Activated CD8-positive, alpha-beta T cell treated with anti-CD3 and anti-CD28 coated beads for 36 hours (primary cell): ENCODE measurements at regions not wholly inside any gene's neighbourhood (a gene's known extent, or its start where the extent isn't known, plus 50 kb on each side); places are given as distances from the start of the nearest gene placed in this dataset.

Experiments used
- ATAC-seq: fragments of 200-7000 bp; cut with Tn5 transposase; one replicate; pipeline ENCODE4 v1.10.0; 2021; ENCODE audit warnings: mild to moderate bottlenecking, moderate library complexity
- CTCF ChIA-PET: fragments of 350-600 bp; sonication (Branson Sonifier 250); formaldehyde crosslinking; loops from one replicate; lab custom pipeline; 2021; ENCODE audit warnings: antibody characterized with exemption; lab: Charles Lee
- POLR2A ChIA-PET: fragments of 350-600 bp; sonication (Branson Sonifier 250); formaldehyde crosslinking; loops from one replicate; lab custom pipeline; 2021; ENCODE audit warnings: antibody characterized with exemption; lab: Charles Lee
- DNase-seq: peaks from one replicate; pipeline ENCODE4 v3.0.0-alpha.2; 2020
- H3K27ac Mint-ChIP-seq: one replicate; pipeline ENCODE4 v1.8.0; 2021; ENCODE audit warnings: mild to moderate bottlenecking, mixed read lengths
- H3K27me3 Mint-ChIP-seq: one replicate; pipeline ENCODE4 v1.8.0; 2021; ENCODE audit warnings: mixed read lengths
- H3K36me3 Mint-ChIP-seq: one replicate; pipeline ENCODE4 v1.8.0; 2021; ENCODE audit warnings: low read depth, mixed read lengths
- H3K4me1 Mint-ChIP-seq: one replicate; pipeline ENCODE4 v1.8.0; 2021; ENCODE audit warnings: low read depth, mixed read lengths
- H3K4me3 Mint-ChIP-seq: one replicate; pipeline ENCODE4 v1.8.0; 2021; ENCODE audit warnings: mild to moderate bottlenecking, moderate library complexity, mixed read lengths
- H3K9me3 Mint-ChIP-seq: one replicate; pipeline ENCODE4 v1.8.0; 2021; ENCODE audit warnings: mixed read lengths
- CTCF ChIP-seq: fragments of 200-600 bp; IDR thresholded peaks from one replicate; pipeline ENCODE4 v1.8.0; 2022; ENCODE audit warnings: antibody characterized with exemption, mild to moderate bottlenecking
- intact Hi-C: fragments of 100-400 bp; cut with micrococcal nuclease; formaldehyde crosslinking; loops from one replicate; pipeline ENCODE4 v1.10.0; 2022

GRCh38 chr6:90446164-90446563 is 140.7 kb downstream of the MAP3K7 start:
- POLR2A ChIA-PET, result interaction anchor here (0.5 to 1.3 kb wide), 6 partner anchors 10 to 27 kb away, joined by 3 to 7 read pairs (median 4); no protein-coding TSS in a partner anchor
- ATAC-seq (no peak), DNase-seq (no peak)
- Mint-ChIP-seq H3K4me1 (peaks cover 36% of the 10 kb centered on the region), H3K27ac (peak overlapping the region; percentile 91), H3K36me3 (no peaks in the 10 kb centered on the region), H3K27me3 (no peaks in the 10 kb centered on the region), H3K9me3 (peaks cover 1% of the 10 kb centered on the region), H3K4me3 (no peak overlapping the region)
- no peak for TF ChIP-seq CTCF
- CTCF ChIA-PET, result interaction anchor here (1.6 kb wide), 1 partner anchor 28 kb away, joined by 4 read pairs; no protein-coding TSS in a partner anchor
- intact Hi-C loops, result no loop called here

- Mint-ChIP-seq H3K27ac (peak overlapping the region; percentile 91), H3K9me3 (peaks cover 1% of the 10 kb centered on the region), H3K27me3 (no peaks in the 10 kb centered on the region), H3K4me3 (peak overlapping the region; percentile 25), H3K36me3 (no peaks in the 10 kb centered on the region), H3K4me1 (peaks cover 38% of the 10 kb centered on the region)
- intact Hi-C loops, result loop anchor here (1.0 kb wide), 1 partner anchor 47 kb away; no protein-coding TSS in a partner anchor
- TF ChIP-seq CTCF, result no peak
- DNase-seq (peak; percentile 68), ATAC-seq (peak; percentile 88)
- ChIA-PET POLR2A (interaction anchor here (0.6 to 1.3 kb wide), 4 partner anchors 10 to 26 kb away, joined by 3 to 7 read pairs (median 4); no protein-coding TSS in a partner anchor), CTCF (interaction anchor here (1.6 kb wide), 1 partner anchor 29 kb away, joined by 4 read pairs; no protein-coding TSS in a partner anchor)
Measured at GRCh38 chr6:90445533-90446108, 141.3 kb downstream of the MAP3K7 start.

- H3K27me3 Mint-ChIP-seq, result no peaks in the 10 kb centered on the region
- no peak overlapping the region for H3K4me3 Mint-ChIP-seq
- no peaks in the 10 kb centered on the region for H3K36me3 Mint-ChIP-seq
- H3K4me1 Mint-ChIP-seq, result peaks cover 40% of the 10 kb centered on the region
- H3K9me3 Mint-ChIP-seq, result peaks cover 1% of the 10 kb centered on the region
- ATAC-seq (peak; percentile 27), DNase-seq (no peak)
- POLR2A ChIA-PET, result interaction anchor here (0.7 to 1.3 kb wide), 6 partner anchors 11 to 62 kb away, joined by 3 read pairs; no protein-coding TSS in a partner anchor
- CTCF ChIA-PET, result interaction anchor here (0.6 to 2.7 kb wide), 8 partner anchors 11 to 51 kb away, joined by 3 to 9 read pairs (median 4); no protein-coding TSS in a partner anchor
- H3K27ac Mint-ChIP-seq, result peak overlapping the region; percentile 91
- intact Hi-C loops, result no loop called here
- no peak for TF ChIP-seq CTCF
Measured at GRCh38 chr6:90444160-90444714, 142.6 kb downstream of the MAP3K7 start.

- Mint-ChIP-seq H3K4me1 (peaks cover 40% of the 10 kb centered on the region), H3K27me3 (no peaks in the 10 kb centered on the region), H3K27ac (no peak overlapping the region), H3K9me3 (peaks cover 1% of the 10 kb centered on the region), H3K4me3 (no peak overlapping the region), H3K36me3 (no peaks in the 10 kb centered on the region)
- DNase-seq (no peak), ATAC-seq (no peak)
- ChIA-PET CTCF (interaction anchor here (0.8 to 2.7 kb wide), 7 partner anchors 11 to 157 kb away, joined by 3 to 8 read pairs (median 4); no protein-coding TSS in a partner anchor), POLR2A (interaction anchor here (1.4 kb wide), 1 partner anchor 11 kb away, joined by 4 read pairs; no protein-coding TSS in a partner anchor)
- intact Hi-C loops, result no loop called here
- TF ChIP-seq CTCF, result no peak
Measured at GRCh38 chr6:90442366-90442765, 144.5 kb downstream of the MAP3K7 start.
